WTC11 (cell line): ENCODE measurements at regions not wholly inside any gene's neighbourhood (a gene's known extent, or its start where the extent isn't known, plus 50 kb on each side); places are given as distances from the start of the nearest gene placed in this dataset.

Source experiments
- ATAC-seq: fragments of 200-7000 bp; cut with Tn5 transposase; 2 replicates; pipeline ENCODE4 v1.10.0; 2021; ENCODE audit warnings: mild to moderate bottlenecking, moderate library complexity
- CTCF ChIA-PET: fragments of 300-600 bp; sonication (Branson Sonifier 250); formaldehyde crosslinking; loops from one replicate; lab custom pipeline; 2021; ENCODE audit warnings: antibody characterized with exemption; lab: Charles Lee
- POLR2A ChIA-PET: fragments of 350-600 bp; sonication (Branson Sonifier 250); formaldehyde crosslinking; loops from one replicate; lab custom pipeline; 2021; ENCODE audit warnings: antibody characterized with exemption; lab: Charles Lee
- DNase-seq: peaks from one replicate; pipeline ENCODE4 v3.0.0; 2021; ENCODE audit warnings: low spot score
- H3K27ac Mint-ChIP-seq: 2 replicates; pipeline ENCODE4 v1.8.0; 2021; ENCODE audit warnings: mixed read lengths
- H3K27me3 Mint-ChIP-seq: 2 replicates; pipeline ENCODE4 v1.8.0; 2021; ENCODE audit warnings: low read depth, mild to moderate bottlenecking, moderate library complexity, mixed read lengths
- H3K36me3 Mint-ChIP-seq: 2 replicates; pipeline ENCODE4 v1.8.0; 2021; ENCODE audit warnings: mixed read lengths
- H3K4me1 Mint-ChIP-seq: 2 replicates; pipeline ENCODE4 v1.8.0; 2022; ENCODE audit warnings: mixed read lengths
- H3K4me3 Mint-ChIP-seq: 2 replicates; pipeline ENCODE4 v1.8.0; 2021; ENCODE audit warnings: mild to moderate bottlenecking, moderate library complexity, mixed read lengths
- H3K9me3 Mint-ChIP-seq: 2 replicates; pipeline ENCODE4 v1.8.0; 2021; ENCODE audit warnings: mixed read lengths
- AFF4 ChIP-seq: sonication (generic); formaldehyde crosslinking; IDR thresholded peaks from 2 replicates; pipeline ENCODE4 v1.8.1; 2023; ENCODE audit warnings: mild to moderate bottlenecking, missing genetic modification reagents, borderline replicate concordance
- ARID4B ChIP-seq: sonication (generic); formaldehyde crosslinking; IDR thresholded peaks from 2 replicates; pipeline ENCODE4 v1.8.0; 2023; ENCODE audit warnings: missing genetic modification reagents, mild to moderate bottlenecking, borderline replicate concordance
- CREB1 ChIP-seq: sonication (generic); formaldehyde crosslinking; IDR thresholded peaks from 2 replicates; pipeline ENCODE4 v1.8.0; 2023; ENCODE audit warnings: mild to moderate bottlenecking, missing genetic modification reagents
- E2F1 ChIP-seq: sonication (generic); formaldehyde crosslinking; IDR thresholded peaks from 2 replicates; pipeline ENCODE4 v1.8.0; 2022; ENCODE audit warnings: mild to moderate bottlenecking, missing genetic modification reagents
- ELF4 ChIP-seq: sonication (generic); formaldehyde crosslinking; IDR thresholded peaks from 2 replicates; pipeline ENCODE4 v1.8.1; 2022; ENCODE audit warnings: low read depth, mild to moderate bottlenecking, moderate library complexity, missing genetic modification reagents
- ERG ChIP-seq: fragments of 250-450 bp; sonication (Bioruptor Pico); IDR thresholded peaks from 2 replicates; pipeline ENCODE4 v1.8.0; 2021; ENCODE audit warnings: mild to moderate bottlenecking
- GTF2I ChIP-seq: fragments of 250-450 bp; sonication (Bioruptor Pico); conservative IDR thresholded peaks from 2 replicates; pipeline ENCODE4 v1.4.0; 2021; ENCODE audit warnings: mild to moderate bottlenecking
- HMGA2 ChIP-seq: fragments of 250-450 bp; sonication (Bioruptor Pico); IDR thresholded peaks from 2 replicates; pipeline ENCODE4 v1.4.0; 2021; ENCODE audit warnings: mild to moderate bottlenecking, moderate library complexity
- OVOL2 ChIP-seq: fragments of 250-450 bp; sonication (Bioruptor Pico); IDR thresholded peaks from 2 replicates; pipeline ENCODE4 v1.9.0; 2021; ENCODE audit warnings: mild to moderate bottlenecking, borderline replicate concordance
- SOX15 ChIP-seq: fragments of 250-450 bp; sonication (Bioruptor Pico); IDR thresholded peaks from 2 replicates; pipeline ENCODE4 v1.9.0; 2021; ENCODE audit warnings: mild to moderate bottlenecking
- TCF7 ChIP-seq: sonication (generic); formaldehyde crosslinking; IDR thresholded peaks from 2 replicates; pipeline ENCODE4 v1.8.0; 2022; ENCODE audit warnings: mild to moderate bottlenecking, low read depth, missing genetic modification reagents, moderate library complexity
- ZNF263 ChIP-seq: sonication (generic); formaldehyde crosslinking; IDR thresholded peaks from 2 replicates; pipeline ENCODE4 v1.8.1; 2022; ENCODE audit warnings: low read depth, mild to moderate bottlenecking, moderate library complexity, missing genetic modification reagents
- ZNF423 ChIP-seq: fragments of 250-450 bp; sonication (Bioruptor Pico); IDR thresholded peaks from 2 replicates; pipeline ENCODE4 v2.1.2; 2022; ENCODE audit warnings: mild to moderate bottlenecking, moderate library complexity
- TF ChIP-seq, protein P1 (sequence below): sonication (generic); formaldehyde crosslinking; conservative IDR thresholded peaks from 2 replicates; pipeline ENCODE4 v1.8.1; 2023; ENCODE audit warnings: mild to moderate bottlenecking, low read depth, missing genetic modification reagents, moderate library complexity
- TF ChIP-seq, protein P2 (sequence below): sonication (generic); formaldehyde crosslinking; IDR thresholded peaks from 2 replicates; pipeline ENCODE4 v1.8.1; 2022; ENCODE audit warnings: mild to moderate bottlenecking, moderate library complexity, missing genetic modification reagents

- TF ChIP-seq, protein P1, sequence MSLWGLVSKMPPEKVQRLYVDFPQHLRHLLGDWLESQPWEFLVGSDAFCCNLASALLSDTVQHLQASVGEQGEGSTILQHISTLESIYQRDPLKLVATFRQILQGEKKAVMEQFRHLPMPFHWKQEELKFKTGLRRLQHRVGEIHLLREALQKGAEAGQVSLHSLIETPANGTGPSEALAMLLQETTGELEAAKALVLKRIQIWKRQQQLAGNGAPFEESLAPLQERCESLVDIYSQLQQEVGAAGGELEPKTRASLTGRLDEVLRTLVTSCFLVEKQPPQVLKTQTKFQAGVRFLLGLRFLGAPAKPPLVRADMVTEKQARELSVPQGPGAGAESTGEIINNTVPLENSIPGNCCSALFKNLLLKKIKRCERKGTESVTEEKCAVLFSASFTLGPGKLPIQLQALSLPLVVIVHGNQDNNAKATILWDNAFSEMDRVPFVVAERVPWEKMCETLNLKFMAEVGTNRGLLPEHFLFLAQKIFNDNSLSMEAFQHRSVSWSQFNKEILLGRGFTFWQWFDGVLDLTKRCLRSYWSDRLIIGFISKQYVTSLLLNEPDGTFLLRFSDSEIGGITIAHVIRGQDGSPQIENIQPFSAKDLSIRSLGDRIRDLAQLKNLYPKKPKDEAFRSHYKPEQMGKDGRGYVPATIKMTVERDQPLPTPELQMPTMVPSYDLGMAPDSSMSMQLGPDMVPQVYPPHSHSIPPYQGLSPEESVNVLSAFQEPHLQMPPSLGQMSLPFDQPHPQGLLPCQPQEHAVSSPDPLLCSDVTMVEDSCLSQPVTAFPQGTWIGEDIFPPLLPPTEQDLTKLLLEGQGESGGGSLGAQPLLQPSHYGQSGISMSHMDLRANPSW (CRISPR knock-in tag), result no peak
Measured at GRCh38 chr5:126269511-126269910, 153.7 kb upstream of the GRAMD2B start (continued).

- TF ChIP-seq AFF4 (CRISPR knock-in tag) (no peak), TCF7 (no peak)
- TF ChIP-seq, protein P2, sequence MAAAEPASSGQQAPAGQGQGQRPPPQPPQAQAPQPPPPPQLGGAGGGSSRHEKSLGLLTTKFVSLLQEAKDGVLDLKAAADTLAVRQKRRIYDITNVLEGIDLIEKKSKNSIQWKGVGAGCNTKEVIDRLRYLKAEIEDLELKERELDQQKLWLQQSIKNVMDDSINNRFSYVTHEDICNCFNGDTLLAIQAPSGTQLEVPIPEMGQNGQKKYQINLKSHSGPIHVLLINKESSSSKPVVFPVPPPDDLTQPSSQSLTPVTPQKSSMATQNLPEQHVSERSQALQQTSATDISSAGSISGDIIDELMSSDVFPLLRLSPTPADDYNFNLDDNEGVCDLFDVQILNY (CRISPR knock-in tag), result no peak
- Mint-ChIP-seq H3K4me1 (peaks cover 14% of the 10 kb centered on the region), H3K27ac (no peak overlapping the region), H3K27me3 (0 out of 2 replicates have a peak, but pooled peaks cover 3% of the 10 kb centered on the region), H3K36me3 (no peaks in the 10 kb centered on the region), H3K4me3 (no peak overlapping the region), H3K9me3 (peaks cover 8% of the 10 kb centered on the region)
- CTCF ChIA-PET, result no interaction called here
- no peak for DNase-seq
- no peak for ATAC-seq
- POLR2A ChIA-PET, result no interaction called here
Measured at GRCh38 chr5:126271141-126271540, 152.1 kb upstream of the GRAMD2B start.

GRCh38 chr5:126274076-126274762 is 149.0 kb upstream of the GRAMD2B start:
- DNase-seq, result no peak
- CTCF ChIA-PET, result no interaction called here
- TF ChIP-seq HMGA2 (CRISPR knock-in tag) (no peak), ZNF263 (no peak), ELF4 (CRISPR knock-in tag) (no peak), ARID4B (CRISPR knock-in tag) (no peak), CREB1 (no peak), E2F1 (CRISPR knock-in tag) (no peak), OVOL2 (CRISPR knock-in tag) (no peak), ZNF423 (no peak), GTF2I (CRISPR knock-in tag) (no peak), SOX15 (CRISPR knock-in tag) (no peak), ERG (CRISPR knock-in tag) (no peak)

More at GRCh38 chr5:126274076-126274762, 149.0 kb upstream of the GRAMD2B start:
- POLR2A ChIA-PET, result no interaction called here
- ATAC-seq, result no peak
- Mint-ChIP-seq H3K27me3 (no peaks in the 10 kb centered on the region), H3K9me3 (no peaks in the 10 kb centered on the region), H3K4me1 (no peaks in the 10 kb centered on the region), H3K27ac (no peak overlapping the region), H3K36me3 (no peaks in the 10 kb centered on the region), H3K4me3 (no peak overlapping the region)
